GM19324 (cell line): ENCODE measurements at regions not wholly inside any gene's neighbourhood (a gene's known extent, or its start where the extent isn't known, plus 50 kb on each side); places are given as distances from the start of the nearest gene placed in this dataset.
"Not testable (repeated sequence)": the region's sequence is repeated elsewhere in the genome, so short reads cannot be mapped to it uniquely, and the experiment has no call there.

Experiments used
- ATAC-seq: cut with Tn5 transposase; IDR thresholded peaks from one replicate; pipeline ENCODE4 v1.9.1; 2021; ENCODE audit warnings: mild to moderate bottlenecking, moderate library complexity; ENCODE audit not compliant: unreplicated experiment, low FRiP score

DNA sequence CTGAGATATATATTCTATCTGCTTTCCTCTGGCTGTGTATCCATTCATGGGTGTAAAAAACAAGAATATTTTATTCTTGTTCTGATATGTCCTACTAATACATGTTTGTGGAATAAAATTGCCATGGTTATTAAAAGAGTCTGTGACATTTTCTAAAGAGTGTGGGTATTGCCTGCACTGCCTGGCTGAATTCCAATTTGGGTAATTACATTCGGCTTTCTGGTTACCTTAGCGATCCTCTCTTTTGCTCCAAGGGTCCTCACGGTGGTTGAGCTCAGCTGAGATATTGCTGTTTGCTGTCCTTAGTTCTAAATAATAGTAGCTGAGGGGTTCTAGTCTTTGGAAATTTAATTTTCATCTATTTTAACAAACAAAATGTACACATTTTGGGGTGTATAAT is 301.4 kb upstream of the DNAJC19 start:
- ATAC-seq = no peak

DNA sequence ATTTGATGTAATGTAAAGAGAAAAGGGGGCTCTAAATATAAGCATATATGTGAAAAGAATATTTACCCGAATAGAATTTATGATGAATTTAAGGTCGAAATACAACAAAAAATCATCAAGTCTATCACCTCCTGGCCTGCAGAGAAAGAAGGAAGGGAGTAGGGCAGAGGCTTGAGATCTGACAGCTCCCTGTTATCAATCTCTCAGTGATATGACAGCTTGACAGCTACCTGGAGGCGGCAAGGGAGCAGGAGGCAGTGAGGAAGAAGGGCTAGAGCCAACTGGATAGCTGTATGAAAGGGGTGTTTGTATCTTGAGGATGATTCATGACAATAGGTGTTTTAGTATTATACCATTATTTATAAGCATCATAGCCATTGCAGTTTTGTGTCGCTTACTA is 299.8 kb upstream of the DNAJC19 start:
- ATAC-seq = no peak

DNA sequence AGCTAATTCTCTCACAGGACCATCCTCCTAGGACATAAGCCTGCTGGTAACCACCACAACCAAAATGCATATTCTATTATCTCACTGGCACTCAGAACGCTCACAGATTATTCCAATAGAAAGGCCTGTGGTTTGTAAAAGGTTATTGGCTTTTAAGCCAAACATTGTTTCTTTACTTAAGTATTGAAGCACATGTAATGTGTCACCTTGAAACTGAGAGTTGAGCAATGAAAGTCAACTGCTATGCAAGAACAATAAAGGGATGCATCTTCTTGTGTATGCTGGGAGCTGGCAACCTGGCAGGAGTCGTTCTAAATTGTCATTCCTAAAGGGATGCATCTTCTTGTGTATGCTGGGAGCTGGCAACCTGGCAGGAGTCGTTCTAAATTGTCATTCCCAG is 298.6 kb upstream of the DNAJC19 start:
- ATAC-seq = no peak

DNA sequence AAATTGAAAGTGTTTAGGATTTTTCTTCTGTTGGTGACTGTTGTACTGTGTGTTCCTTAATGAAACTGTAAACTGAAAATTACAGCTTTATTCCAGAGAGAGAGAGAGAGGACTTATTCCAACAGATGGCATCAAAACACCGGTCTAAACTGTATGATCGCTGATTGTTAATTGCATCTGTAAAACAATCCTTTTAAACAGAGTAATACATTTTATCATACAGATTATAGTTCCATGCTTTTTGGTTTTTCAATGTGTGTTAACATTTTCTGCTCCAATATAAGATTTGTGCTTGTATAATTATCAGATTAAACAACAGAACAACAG is 289.7 kb upstream of the DNAJC19 start:
- ATAC-seq = no peak

DNA sequence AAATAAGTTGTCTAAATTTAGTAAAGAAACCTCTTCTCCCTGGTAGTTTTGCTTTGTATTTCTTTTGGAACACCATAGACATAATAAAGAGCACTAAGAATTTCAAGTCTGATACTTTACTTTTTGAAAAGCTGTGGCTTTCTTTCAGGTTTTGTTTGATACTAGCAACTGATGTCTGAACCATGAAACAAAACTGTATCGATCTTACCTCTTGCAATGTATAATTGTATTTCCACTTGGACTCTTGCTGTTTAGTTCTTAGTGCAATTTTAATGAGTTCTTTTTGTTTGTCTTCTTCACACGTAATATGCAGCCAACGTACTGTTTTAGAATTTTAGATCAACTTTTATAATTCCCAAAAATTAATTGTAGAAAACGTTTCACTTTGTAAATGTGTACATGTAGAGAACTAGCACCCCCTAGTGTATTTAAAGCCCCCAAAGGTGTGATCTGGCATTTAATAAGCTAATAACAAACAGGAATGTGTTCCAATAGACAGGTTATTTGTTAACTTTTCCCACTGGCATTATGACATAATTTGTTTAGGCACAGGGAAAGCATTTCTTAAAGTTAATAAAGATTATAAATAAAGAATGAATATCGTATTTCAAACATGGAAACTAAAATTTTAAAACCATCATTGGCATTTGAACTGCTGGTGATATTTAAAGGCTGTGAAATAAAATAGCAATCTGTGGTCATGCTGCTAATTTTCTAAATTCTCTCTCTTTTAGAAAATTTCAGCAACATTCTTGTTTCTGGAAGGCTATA is 289.1 kb upstream of the DNAJC19 start:
- no peak for ATAC-seq

DNA sequence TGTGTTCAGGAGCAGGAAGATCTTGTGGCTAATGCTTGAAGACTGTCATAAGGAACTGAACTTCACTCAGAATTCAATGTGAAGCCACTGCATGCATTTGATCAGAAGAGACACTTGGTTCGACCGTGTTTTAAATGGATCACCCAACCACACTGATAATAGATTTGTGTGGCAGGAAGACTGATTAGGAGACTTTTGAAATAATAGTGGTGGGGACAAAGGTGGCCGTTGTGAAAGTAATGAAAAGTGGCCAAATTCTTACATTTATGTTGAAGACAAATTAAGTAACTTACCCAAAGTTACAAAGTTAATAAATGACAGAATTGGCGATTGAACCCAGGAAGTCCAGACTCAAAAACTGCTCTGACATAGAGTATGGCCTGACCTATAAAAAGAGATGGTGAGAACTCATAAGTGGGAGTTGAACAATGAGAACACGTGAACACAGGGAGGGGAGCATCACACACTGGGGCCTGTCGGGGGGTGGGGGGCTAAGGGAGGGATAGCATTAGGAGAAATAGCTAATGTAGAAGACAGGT is 286.9 kb upstream of the DNAJC19 start:
- no peak for ATAC-seq

DNA sequence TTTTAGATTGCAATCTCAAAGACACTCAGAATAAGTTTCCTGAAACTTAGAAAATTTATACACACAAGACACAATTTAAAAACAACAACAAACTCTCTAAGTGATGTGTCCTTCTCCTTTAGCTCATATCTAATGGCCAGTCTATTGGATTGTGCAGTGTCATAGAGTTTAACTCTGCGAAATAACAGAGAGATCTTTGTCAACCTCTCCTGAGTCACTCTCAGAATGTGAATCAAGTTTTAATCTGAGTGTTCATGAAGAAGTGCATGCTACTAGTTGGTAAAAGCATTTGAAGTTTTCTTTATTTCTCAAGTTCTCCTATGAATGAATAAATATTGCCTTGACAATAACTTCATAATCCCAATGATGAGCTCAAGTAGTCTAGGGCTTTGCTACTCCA is 284.5 kb upstream of the DNAJC19 start:
- ATAC-seq = no peak

DNA sequence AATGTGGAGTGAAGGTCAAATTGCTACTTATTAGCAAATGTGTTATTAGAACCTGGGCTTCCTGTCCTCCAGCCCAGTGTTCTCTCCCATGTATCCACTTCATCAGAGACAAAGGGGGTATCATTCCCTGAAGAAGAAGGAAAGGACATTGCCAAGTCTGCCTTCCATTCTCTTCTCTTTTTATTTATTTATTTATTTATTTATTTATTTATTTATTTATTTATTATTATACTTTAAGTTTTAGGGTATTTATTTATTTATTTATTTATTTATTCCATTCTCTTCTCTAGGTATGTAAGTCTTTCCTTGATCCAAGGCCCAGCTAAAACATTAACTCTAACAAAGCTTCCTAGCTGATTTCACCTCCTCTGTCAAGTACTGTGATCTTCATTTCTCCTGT is 277.8 kb upstream of the DNAJC19 start:
- no peak for ATAC-seq

DNA sequence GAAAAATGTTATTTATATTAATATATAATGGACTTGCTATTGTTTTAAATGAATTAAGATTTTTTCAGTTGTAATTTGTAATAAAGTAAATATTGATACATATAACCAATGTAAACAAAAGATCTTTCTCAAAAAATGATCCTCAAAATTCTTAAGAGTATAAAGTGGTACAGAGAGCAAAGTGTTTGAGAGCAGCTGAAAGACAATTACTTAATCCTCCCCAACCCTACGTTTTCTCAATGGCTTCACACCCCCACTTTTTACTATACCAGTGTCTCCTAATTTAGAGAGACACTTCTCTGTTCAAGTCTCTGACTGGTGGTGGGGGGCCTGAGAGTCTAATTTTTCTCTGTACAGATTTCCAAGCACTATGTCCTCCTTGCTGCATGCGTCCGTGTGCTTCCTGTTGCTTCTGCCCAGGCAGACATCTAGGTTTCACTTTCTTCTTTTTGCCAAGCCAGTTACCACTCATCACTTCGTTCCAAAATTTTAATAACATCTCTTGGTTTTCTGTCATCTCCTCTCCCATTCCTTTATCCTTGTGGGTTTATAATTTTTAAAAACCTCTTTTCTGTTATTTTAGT is 276.3 kb upstream of the DNAJC19 start:
- peak; percentile 80 for ATAC-seq

DNA sequence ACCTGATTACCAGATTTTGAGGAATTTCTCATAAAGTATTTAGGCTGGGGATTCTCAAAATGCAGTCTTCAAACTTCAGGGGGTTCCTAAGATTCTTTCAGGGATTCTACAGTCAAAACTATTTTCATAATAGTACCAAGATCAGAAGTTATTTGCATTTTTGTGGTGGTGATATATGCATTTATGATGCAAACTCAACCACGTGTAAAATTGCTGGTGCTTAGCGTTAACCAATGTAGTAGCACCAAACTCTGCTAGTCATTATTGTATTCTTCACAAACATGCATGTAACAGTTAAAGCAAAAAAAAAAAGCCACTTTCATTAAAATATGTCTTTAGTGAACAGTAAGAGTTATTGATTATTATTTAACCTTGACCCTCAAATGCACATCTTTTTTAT is 274.9 kb upstream of the DNAJC19 start:
- ATAC-seq = no peak

DNA sequence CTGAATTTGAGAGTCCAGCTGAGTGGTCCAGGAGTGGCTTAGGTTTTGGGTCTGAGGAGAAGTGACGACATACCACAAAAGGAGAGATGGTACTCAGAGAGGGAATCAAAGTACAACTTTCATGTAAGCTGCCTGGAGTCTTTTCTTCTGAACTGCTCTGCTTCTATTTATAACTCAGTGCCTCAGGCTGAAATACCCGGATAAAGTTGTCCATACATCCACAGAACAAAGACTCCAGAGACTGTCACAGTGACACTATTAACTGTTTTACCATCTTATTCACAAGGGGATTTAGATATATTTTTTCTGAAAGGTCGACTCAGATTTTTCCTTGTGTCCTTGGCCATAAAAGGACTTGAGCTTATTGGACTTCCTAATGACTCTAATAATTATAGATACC is 264.3 kb upstream of the DNAJC19 start:
- no peak for ATAC-seq

DNA sequence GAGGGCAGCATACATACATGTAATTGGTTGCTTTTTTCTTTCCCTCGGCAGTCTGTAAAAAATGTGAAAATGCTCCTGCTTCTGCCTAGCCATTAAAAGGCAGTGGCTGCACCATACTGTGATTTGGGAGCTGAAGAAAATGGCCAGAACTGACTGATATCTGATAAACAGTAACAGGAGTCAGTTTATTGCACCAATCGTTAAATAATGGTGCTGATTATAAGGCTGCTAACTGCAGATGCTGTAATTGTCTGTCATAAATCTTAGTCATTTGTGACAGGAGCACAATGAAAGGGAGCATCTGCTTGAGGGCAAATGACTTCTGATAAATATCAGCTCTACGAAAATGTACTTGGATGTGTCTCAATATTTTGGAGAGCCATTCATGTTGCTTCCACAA is 263.1 kb upstream of the DNAJC19 start:
- ATAC-seq = no peak

DNA sequence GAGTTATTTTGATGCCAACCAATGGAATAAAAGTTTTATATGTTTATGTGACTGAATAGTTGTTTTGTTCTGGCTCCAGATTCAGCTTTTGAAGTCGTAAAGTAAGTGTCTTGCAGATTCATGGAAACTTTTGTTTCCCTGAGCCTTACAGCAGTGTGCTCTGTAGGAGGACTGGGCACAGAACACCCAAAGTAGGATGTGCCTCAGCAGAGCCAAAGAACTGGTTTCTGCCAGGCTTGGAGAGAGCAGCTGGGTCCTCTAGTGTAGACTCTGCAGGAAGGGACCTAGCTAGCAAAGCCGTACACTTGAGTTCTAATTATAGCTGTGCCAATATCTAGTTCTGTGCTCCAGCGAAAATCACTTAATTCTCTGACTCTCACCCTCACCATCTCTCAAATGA is 261.2 kb upstream of the DNAJC19 start:
- no peak for ATAC-seq

DNA sequence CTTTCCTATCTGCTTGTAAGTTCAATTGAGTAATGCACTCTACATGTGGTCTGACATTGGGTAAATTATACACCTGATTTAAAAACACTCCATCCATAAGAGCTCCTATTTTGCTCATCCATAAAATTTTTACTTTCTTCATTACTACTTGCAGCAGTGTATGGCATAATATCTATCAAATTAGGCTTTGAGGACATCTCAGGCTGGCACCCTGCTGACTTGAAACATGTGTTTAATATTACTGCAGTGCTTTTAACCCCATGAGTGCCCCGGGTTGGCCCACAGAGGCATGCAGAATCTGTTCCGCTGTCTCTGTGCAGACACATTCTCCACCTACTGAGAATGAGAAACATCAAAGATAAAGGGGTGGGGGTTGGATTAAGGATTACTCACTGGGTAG is 249.9 kb upstream of the DNAJC19 start:
- no peak for ATAC-seq

DNA sequence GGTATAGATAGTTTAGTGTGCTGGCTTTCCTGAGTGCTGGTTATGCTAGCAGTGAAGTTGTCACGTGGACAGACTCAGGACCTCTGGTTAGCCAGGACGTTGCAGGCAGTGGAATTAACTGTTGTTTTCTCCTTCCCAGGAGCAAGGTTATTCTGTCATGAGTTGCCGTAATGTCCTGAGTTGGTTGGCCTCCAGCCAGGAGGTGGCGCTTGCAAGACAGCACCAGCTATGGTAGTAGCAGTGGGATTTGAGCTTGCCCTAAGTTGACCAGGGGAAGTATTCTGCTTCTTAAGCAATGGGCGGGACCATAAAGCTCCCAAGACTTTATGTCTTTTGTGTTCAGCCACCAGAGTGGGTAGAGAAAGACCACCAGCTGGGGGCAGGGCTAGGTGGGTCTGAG is 240.7 kb upstream of the DNAJC19 start:
- ATAC-seq = no peak

DNA sequence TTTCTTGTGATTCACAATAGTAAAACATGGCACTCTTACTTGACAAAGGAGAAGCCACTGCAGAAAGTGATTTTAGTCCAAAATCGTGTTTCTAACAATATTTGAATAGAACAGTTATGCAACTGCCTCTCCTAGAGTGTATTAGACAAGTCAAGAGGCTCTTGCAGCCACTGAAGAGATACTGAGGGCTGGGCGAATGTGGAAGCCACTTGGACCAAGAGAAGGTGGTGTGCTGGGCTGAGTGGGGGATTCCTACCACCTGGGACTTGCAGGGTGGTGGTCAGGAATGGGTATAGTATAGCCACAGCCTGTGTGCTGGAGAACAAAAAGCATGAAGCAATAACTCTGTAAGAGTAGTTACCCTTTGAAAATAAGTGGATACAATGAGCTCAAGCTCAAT is 223.8 kb upstream of the DNAJC19 start:
- no peak for ATAC-seq

DNA sequence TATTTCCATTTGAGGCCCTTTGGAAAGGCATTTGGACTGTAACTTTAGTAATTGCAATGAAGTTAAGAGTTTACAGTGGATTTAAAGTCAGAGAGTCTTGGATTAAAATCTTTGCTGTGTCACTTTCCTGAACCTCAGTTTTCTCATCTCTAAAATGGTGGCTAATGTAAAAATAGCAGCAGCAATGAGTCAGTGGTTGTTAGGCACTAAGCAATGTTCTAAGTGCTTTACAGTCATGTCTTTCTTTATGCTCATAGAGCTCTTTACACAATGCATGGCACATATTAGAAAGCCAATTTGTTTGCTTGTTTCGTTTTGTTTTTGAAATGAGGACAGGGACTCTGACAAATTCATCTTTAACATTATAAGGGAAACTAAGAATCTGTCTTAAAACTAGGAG is 222.7 kb upstream of the DNAJC19 start:
- no peak for ATAC-seq

DNA sequence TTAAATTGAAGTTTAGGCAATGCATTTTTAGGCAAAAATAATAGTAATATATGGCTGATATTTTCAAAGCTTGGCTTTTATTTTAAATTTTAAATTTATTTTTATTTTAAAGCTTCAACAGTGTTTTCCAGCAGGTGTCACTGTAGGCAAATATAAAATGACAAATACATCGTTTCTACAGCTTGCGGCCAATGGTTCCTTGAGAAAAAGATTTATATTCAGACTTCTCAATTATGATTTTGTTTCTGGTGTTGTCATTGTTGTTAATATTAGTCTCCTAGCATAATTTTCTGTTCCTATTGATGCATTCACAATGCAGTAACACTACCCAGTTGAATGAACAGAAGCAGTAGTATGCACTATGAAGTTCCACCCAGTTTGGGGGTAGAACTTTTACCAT is 220.7 kb upstream of the DNAJC19 start:
- ATAC-seq = no peak

DNA sequence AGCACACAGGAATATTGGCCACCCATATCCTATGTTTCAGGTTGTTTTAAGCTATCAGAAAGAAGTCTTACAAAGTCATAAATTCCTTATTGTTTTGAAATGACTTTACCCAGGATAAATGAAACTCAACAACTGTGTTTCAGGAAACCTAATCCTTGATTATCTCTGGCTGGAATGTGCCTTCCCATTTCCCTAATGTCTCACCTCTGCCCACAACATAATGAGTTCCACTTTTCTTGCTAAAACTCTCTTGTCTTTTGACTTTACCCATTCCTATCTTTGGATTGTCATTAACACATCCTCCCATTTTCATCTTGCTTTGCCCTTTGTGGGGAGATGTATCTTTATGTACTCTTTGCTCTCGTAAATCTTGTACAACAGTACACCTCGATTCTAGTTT is 200.0 kb upstream of the DNAJC19 start:
- ATAC-seq = no peak

DNA sequence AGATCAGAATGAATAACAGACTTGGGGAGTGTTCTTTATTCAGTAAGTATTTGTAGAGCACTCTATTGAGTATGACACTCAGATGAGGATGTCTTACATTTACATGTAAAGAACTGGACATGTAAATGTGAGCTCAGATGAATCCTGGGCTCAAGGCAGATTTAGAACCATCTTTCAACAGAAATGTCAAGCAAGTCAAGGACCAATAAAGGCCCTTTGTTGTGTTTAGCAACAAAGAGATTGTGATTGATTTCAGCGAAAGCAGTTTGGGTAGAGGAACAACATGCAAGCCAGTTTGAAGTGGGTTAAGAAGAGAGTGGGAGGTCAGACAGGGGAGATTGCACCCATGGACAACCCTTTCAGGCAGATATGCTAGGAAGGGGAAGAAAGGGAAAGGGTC is 194.2 kb upstream of the DNAJC19 start:
- no peak for ATAC-seq

DNA sequence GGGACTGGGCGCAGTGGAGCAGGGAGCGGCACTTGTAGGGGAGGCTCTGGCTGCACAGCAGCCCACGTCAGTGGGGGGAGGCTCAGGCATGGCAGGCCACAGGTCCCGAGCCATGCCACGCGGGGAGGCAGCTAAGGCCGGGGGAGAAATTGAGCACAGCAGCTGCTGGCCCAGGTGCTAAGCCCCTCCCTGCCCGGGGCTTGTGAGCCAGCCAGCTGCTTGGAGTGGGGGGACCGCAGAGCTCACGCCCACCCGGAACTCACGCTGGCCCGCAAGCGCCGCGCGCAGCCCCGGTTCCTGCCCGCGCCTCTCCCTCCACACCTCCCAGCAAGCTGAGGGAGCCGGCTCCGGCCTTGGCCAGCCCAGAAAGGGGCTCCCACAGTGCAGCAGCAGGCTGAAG is 193.5 kb upstream of the DNAJC19 start:
- ATAC-seq = not testable (repeated sequence)

DNA sequence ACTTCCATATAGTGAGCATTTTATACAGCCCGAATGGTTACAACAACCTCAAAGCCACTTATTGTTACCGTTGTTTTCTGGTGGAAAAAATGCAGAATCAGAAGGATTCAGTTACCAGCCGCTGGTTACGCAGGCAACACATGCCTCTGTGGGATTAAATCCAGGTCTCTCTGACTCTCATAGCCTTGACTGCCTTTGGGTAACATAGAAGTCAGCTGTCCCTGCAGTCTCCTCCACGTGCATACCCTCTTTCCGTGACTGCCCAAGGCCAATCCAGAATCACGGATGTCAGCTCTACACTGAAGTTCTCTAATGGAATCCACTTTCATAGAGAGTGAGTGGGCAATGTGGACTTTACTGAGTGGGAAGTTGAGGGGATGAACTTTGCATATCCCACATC is 189.5 kb upstream of the DNAJC19 start:
- ATAC-seq = no peak
